ENCODE measurements at regions not wholly inside any gene's neighbourhood (a gene's known extent, or its start where the extent isn't known, plus 50 kb on each side); places are given as distances from the start of the nearest gene placed in this dataset.
"Not testable (repeated sequence)": the region's sequence is repeated elsewhere in the genome, so short reads cannot be mapped to it uniquely, and the experiment has no call there.

GRCh38 chr13:72552731-72553130 is 174.7 kb downstream of the MZT1 start:
- no peak overlapping the region for H3K4me2 ChIP-seq (replicated peaks; ENCODE audit: extremely low read depth, low read length, poor library complexity, severe bottlenecking)

DNA sequence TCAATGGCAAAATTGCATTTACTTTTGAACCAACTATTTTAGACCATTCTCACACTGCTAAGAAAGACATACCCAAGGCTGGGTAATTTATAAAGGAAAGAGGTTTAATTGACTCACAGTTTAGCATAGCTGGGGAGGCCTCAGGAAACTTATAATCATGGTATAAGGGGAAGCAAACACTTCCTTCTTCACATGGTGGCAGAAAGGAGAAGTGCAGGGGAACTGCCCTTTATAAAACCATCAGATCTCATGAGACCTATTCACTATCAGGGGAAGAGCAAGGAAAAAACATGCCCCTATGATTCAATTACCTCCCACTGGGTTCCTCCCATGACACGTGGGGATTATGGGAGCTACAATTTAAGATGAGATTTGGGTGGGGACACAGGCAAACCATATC is 181.5 kb downstream of the MZT1 start:
- H3K4me1 ChIP-seq (ENCODE audit: control insufficient read depth in 1 of 2, insufficient read depth in 2 of 2, low read length in 2 of 2); H3K27me3 ChIP-seq (ENCODE audit: control insufficient read depth in 2 of 2, insufficient read depth in 2 of 2, low read length in 2 of 2); H3K4me1 Mint-ChIP-seq; DNase-seq; H3K9me3 ChIP-seq (replicated peaks in 1 of 2; ENCODE audit: control insufficient read depth in 1 of 2, insufficient read depth in 1 of 2, low read length in 2 of 2); H3K27ac Mint-ChIP-seq; intact Hi-C loops (cut with micrococcal nuclease); H3K4me2 ChIP-seq (replicated peaks; ENCODE audit: extremely low read depth, low read length, poor library complexity, severe bottlenecking); H3K27ac ChIP-seq (ENCODE audit: low read depth in 1 of 2, low read length in 2 of 2); H2AFZ ChIP-seq (ENCODE audit: insufficient read depth, low read depth, low read length, poor library complexity, severe bottlenecking); H3K27me3 Mint-ChIP-seq (ENCODE audit: low read depth in 3 of 3); H3K79me2 ChIP-seq (ENCODE audit: insufficient read depth, low read length); H3K4me3 Mint-ChIP-seq; H3K36me3 ChIP-seq (replicated peaks in 1 of 2; ENCODE audit: control insufficient read depth in 1 of 2, insufficient read depth in 2 of 2, low read length in 2 of 2); H3K9ac ChIP-seq (ENCODE audit: insufficient read depth, low read length, poor library complexity, severe bottlenecking); H3K4me3 ChIP-seq (replicated peaks in 1 of 3; ENCODE audit: low read depth in 2 of 3, low read length in 3 of 3); H3K36me3 Mint-ChIP-seq; H4K20me1 ChIP-seq (ENCODE audit: insufficient read depth, low read length): not testable (repeated sequence)
- peaks cover 7 to 22% (median 11%) of the 10 kb centered on the region in 7 donors for H3K9me3 Mint-ChIP-seq
- no CpG with 5 or more reads among the region's 1 CpG for WGBS (ENCODE audit: insufficient coverage)

More at GRCh38 chr13:72552731-72553130, 174.7 kb downstream of the MZT1 start:
- TF ChIP-seq CTCF (IDR thresholded peaks at IDR 0.05), result no peak
- Mint-ChIP-seq H3K27me3 (ENCODE audit: low read depth in 3 of 3) (peaks cover 0 to 1% (median 0%) of the 10 kb centered on the region in 3 donors), H3K27ac (no peak overlapping the region), H3K36me3 (no peaks in the 10 kb centered on the region), H3K9me3 (peaks cover 0 to 14% (median 4%) of the 10 kb centered on the region in 7 donors), H3K4me3 (no peak overlapping the region), H3K4me1 (no peaks in the 10 kb centered on the region)
- H3K4me3 ChIP-seq (replicated peaks in 1 of 3; ENCODE audit: low read depth in 2 of 3, low read length in 3 of 3), result no peak overlapping the region
- no peaks in the 10 kb centered on the region for H4K20me1 ChIP-seq (ENCODE audit: insufficient read depth, low read length)
- H3K27ac ChIP-seq (ENCODE audit: low read depth in 1 of 2, low read length in 2 of 2), result no peak overlapping the region
- H3K27me3 ChIP-seq (ENCODE audit: control insufficient read depth in 2 of 2, insufficient read depth in 2 of 2, low read length in 2 of 2), result no peaks in the 10 kb centered on the region
- no peak overlapping the region for H2AFZ ChIP-seq (ENCODE audit: insufficient read depth, low read depth, low read length, poor library complexity, severe bottlenecking)
- no peaks in the 10 kb centered on the region for H3K4me1 ChIP-seq (ENCODE audit: control insufficient read depth in 1 of 2, insufficient read depth in 2 of 2, low read length in 2 of 2)
- intact Hi-C loops (cut with micrococcal nuclease), result no loop called here
- no peaks in the 10 kb centered on the region for H3K79me2 ChIP-seq (ENCODE audit: insufficient read depth, low read length)
- no peaks in the 10 kb centered on the region for H3K36me3 ChIP-seq (replicated peaks in 1 of 2; ENCODE audit: control insufficient read depth in 1 of 2, insufficient read depth in 2 of 2, low read length in 2 of 2)
- peaks cover 0 to 3% of the 10 kb centered on the region in 2 donors for H3K9me3 ChIP-seq (replicated peaks in 1 of 2; ENCODE audit: control insufficient read depth in 1 of 2, insufficient read depth in 1 of 2, low read length in 2 of 2)
- H3K9ac ChIP-seq (ENCODE audit: insufficient read depth, low read length, poor library complexity, severe bottlenecking), result no peak overlapping the region
- WGBS (ENCODE audit: insufficient coverage), result no CpG with 5 or more reads among the region's 3 CpGs
- no peak for DNase-seq

All from CD14-positive monocyte (primary cell).